H9 (cell line): ENCODE measurements at regions not wholly inside any gene's neighbourhood (a gene's known extent, or its start where the extent isn't known, plus 50 kb on each side); places are given as distances from the start of the nearest gene placed in this dataset.

Experiments used
- DNase-seq: peaks from one replicate; pipeline ENCODE4 v3.0.0-alpha.2; 2017
- H2AFZ ChIP-seq: one replicate; pipeline ENCODE4 v1.6.1; 2013; ENCODE audit warnings: mild to moderate bottlenecking, low read length, control low read depth, moderate library complexity
- H2AK5ac ChIP-seq: 2 replicates; pipeline ENCODE4 v1.6.1; 2013; ENCODE audit warnings: low read length, control low read depth, mixed read lengths; ENCODE audit not compliant: insufficient read length
- H2BK120ac ChIP-seq: one replicate; pipeline ENCODE4 v1.6.1; 2013; ENCODE audit warnings: low read depth, mild to moderate bottlenecking, low read length, control low read depth, inconsistent platforms; ENCODE audit not compliant: poor library complexity, severe bottlenecking
- H2BK12ac ChIP-seq: 2 replicates; pipeline ENCODE4 v1.6.1; 2013; ENCODE audit warnings: low read length, control low read depth, mixed read lengths, low read depth; ENCODE audit not compliant: insufficient read length
- H2BK15ac ChIP-seq: 2 replicates; pipeline ENCODE4 v1.6.1; 2013; ENCODE audit warnings: low read depth, low read length, control low read depth
- H2BK20ac ChIP-seq: one replicate; pipeline ENCODE4 v1.6.1; 2013; ENCODE audit warnings: low read depth, mild to moderate bottlenecking, low read length, control low read depth, inconsistent platforms; ENCODE audit not compliant: poor library complexity, severe bottlenecking
- H2BK5ac ChIP-seq: 2 replicates; pipeline ENCODE4 v1.6.1; 2013; ENCODE audit warnings: low read length, control low read depth, mixed read lengths; ENCODE audit not compliant: insufficient read length
- H3K14ac ChIP-seq: 2 replicates; pipeline ENCODE4 v1.6.1; 2013; ENCODE audit warnings: low read length, control low read depth; ENCODE audit not compliant: insufficient read depth
- H3K18ac ChIP-seq: 2 replicates; pipeline ENCODE4 v1.6.1; 2013; ENCODE audit warnings: low read depth, mild to moderate bottlenecking, mixed read lengths, low read length, control low read depth; ENCODE audit not compliant: insufficient read length
- H3K23ac ChIP-seq: 2 replicates; pipeline ENCODE4 v1.6.1; 2013; ENCODE audit warnings: low read length, control low read depth, mixed read lengths, low read depth; ENCODE audit not compliant: insufficient read length
- H3K23me2 ChIP-seq: 2 replicates; pipeline ENCODE4 v1.6.1; 2013; ENCODE audit warnings: low read depth, mild to moderate bottlenecking, mixed read lengths, low read length, control low read depth; ENCODE audit not compliant: insufficient read length, poor library complexity, severe bottlenecking
- H3K27ac ChIP-seq: 2 replicates; pipeline ENCODE4 v1.5.1; 2013; ENCODE audit warnings: low read length, control low read depth, mixed read lengths, low read depth; ENCODE audit not compliant: insufficient read length
- H3K27me3 ChIP-seq: 2 replicates; pipeline ENCODE4 v1.6.1; 2013; ENCODE audit warnings: low read length, control low read depth, inconsistent platforms; ENCODE audit not compliant: insufficient read depth
- H3K4ac ChIP-seq: 2 replicates; pipeline ENCODE4 v1.6.1; 2013; ENCODE audit warnings: low read depth, mild to moderate bottlenecking, control low read depth, inconsistent platforms, low read length, moderate library complexity
- H3K4me1 ChIP-seq: 2 replicates; pipeline ENCODE4 v1.6.1; 2013; ENCODE audit warnings: low read length, control low read depth, inconsistent platforms; ENCODE audit not compliant: insufficient read depth
- H3K4me2 ChIP-seq: 2 replicates; pipeline ENCODE4 v1.6.1; 2013; ENCODE audit warnings: low read length, control low read depth, mixed read lengths; ENCODE audit not compliant: insufficient read length, insufficient read depth
- H3K56ac ChIP-seq: 2 replicates; pipeline ENCODE4 v1.6.1; 2013; ENCODE audit warnings: low read depth, mild to moderate bottlenecking, mixed read lengths, low read length, control low read depth; ENCODE audit not compliant: insufficient read length
- H3K79me1 ChIP-seq: 2 replicates; pipeline ENCODE4 v1.6.1; 2013; ENCODE audit warnings: low read depth, mild to moderate bottlenecking, moderate library complexity, low read length, control low read depth, inconsistent platforms; ENCODE audit not compliant: insufficient read depth, poor library complexity, severe bottlenecking
- H3K79me2 ChIP-seq: 2 replicates; pipeline ENCODE4 v1.6.1; 2013; ENCODE audit warnings: low read length, control low read depth, inconsistent platforms; ENCODE audit not compliant: insufficient read depth
- H3K9ac ChIP-seq: 2 replicates; pipeline ENCODE4 v1.6.1; 2013; ENCODE audit warnings: low read length, control low read depth, mixed read lengths; ENCODE audit not compliant: insufficient read length; ENCODE audit errors: extremely low read depth
- H3K9me3 ChIP-seq: one replicate; pipeline ENCODE4 v1.6.1; 2013; ENCODE audit warnings: low read depth, low read length, inconsistent platforms; ENCODE audit not compliant: control insufficient read depth
- H3T11ph ChIP-seq: one replicate; pipeline ENCODE4 v1.6.1; 2013; ENCODE audit warnings: mild to moderate bottlenecking, low read length, control low read depth, inconsistent platforms
- H4K20me1 ChIP-seq: one replicate; pipeline ENCODE4 v1.6.1; 2013; ENCODE audit not compliant: control insufficient read depth, insufficient read length, insufficient read depth
- H4K5ac ChIP-seq: 2 replicates; pipeline ENCODE4 v1.6.1; 2013; ENCODE audit warnings: low read depth, mild to moderate bottlenecking, mixed read lengths, low read length, control low read depth; ENCODE audit not compliant: insufficient read length
- H4K8ac ChIP-seq: replicated peaks from 2 replicates; pipeline ENCODE4 v1.6.1; 2013; ENCODE audit warnings: low read length, control low read depth, mixed read lengths, low read depth; ENCODE audit not compliant: insufficient read length
- H4K91ac ChIP-seq: 2 replicates; pipeline ENCODE4 v1.6.1; 2013; ENCODE audit warnings: low read depth, mild to moderate bottlenecking, moderate library complexity, mixed read lengths, low read length, control low read depth; ENCODE audit not compliant: insufficient read length
- H3K27ac Mint-ChIP-seq, 3 experiments: 2 replicates in 2 of 3; 3 replicates in 1 of 3; pipeline ENCODE4 v1.8.0; 2020 to 2021; ENCODE audit warnings: mixed read lengths in 3 of 3, mild to moderate bottlenecking in 1 of 3, moderate library complexity in 1 of 3
- H3K27me3 Mint-ChIP-seq: 2 replicates; pipeline ENCODE4 v1.8.0; 2021; ENCODE audit warnings: low read depth, mild to moderate bottlenecking, moderate library complexity, mixed read lengths
- H3K36me3 Mint-ChIP-seq, 3 experiments: 2 replicates in 2 of 3; 3 replicates in 1 of 3; pipeline ENCODE4 v1.8.0; 2020 to 2021; ENCODE audit warnings: low read depth in 3 of 3, mixed read lengths in 3 of 3; ENCODE audit not compliant: insufficient read depth in 1 of 3
- H3K4me1 Mint-ChIP-seq, 2 experiments: 2 replicates each; pipeline ENCODE4 v1.8.0; 2020; ENCODE audit warnings: mixed read lengths in 2 of 2
- H3K4me3 Mint-ChIP-seq, 2 experiments: 2 replicates in 1 of 2; 3 replicates in 1 of 2; pipeline ENCODE4 v1.8.0; 2020 to 2021; ENCODE audit warnings: mild to moderate bottlenecking in 2 of 2, mixed read lengths in 2 of 2, moderate library complexity in 1 of 2
- H3K9me3 Mint-ChIP-seq, 2 experiments: 2 replicates in 1 of 2; 3 replicates in 1 of 2; pipeline ENCODE4 v1.8.0; 2020; ENCODE audit warnings: mild to moderate bottlenecking in 2 of 2, mixed read lengths in 2 of 2, moderate library complexity in 1 of 2
- CTCF ChIP-seq: fragments of 200-600 bp; sonication (generic); conservative IDR thresholded peaks from 3 replicates; pipeline ENCODE4 v1.8.0; 2021; ENCODE audit warnings: antibody characterized with exemption, mild to moderate bottlenecking
- WGBS: extraction: QIAGEN DNeasy Blood & Tissue Kit; methylation state at CpG from one replicate; pipeline ENCODE4 v1.1.7; 2013; ENCODE audit warnings: missing lambda C conversion rate, low lambda C conversion rate, mixed read lengths; ENCODE audit not compliant: insufficient read length; ENCODE audit errors: extremely low coverage; 5-methylcytosine and 5-hydroxymethylcytosine counted together

DNA sequence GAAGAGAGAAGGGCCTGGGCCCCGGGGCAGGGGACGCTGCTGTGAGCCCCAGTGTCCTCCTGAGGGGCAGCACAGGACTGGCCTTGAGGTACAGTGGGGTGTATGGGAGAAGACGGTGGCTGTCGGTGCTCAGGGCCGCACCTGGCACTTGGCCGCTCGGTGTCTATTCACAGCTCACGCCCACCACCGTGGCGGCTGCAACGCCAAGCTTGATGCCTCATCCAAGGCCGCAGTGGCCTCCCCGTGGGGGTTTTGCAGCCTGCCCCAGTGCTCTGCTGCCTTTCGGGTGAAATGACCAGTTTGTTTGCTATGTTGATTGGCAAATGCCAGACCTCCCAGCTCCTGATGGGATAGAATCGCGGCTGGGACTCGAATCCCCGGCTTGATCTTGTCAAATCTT is 79.5 kb upstream of the SLCO4A1 start:
- Histone ChIP-seq H3K56ac (no peak overlapping the region), H3K4ac (no peak overlapping the region), H3T11ph (no peak overlapping the region), H3K4me1 (no peaks in the 10 kb centered on the region), H2AFZ (no peak overlapping the region), H2BK20ac (no peak overlapping the region), H3K23me2 (no peaks in the 10 kb centered on the region), H2BK12ac (no peak overlapping the region), H4K5ac (no peak overlapping the region), H3K18ac (no peak overlapping the region), H3K27me3 (no peaks in the 10 kb centered on the region), H3K9ac (no peak overlapping the region), H3K9me3 (no peaks in the 10 kb centered on the region), H4K20me1 (no peaks in the 10 kb centered on the region), H4K8ac (no peak overlapping the region), H3K27ac (no peak overlapping the region), H2BK120ac (no peak overlapping the region), H2BK15ac (no peak overlapping the region), H3K79me2 (no peaks in the 10 kb centered on the region), H3K14ac (no peak overlapping the region), H4K91ac (no peak overlapping the region), H3K23ac (no peak overlapping the region), H2AK5ac (no peak overlapping the region), H2BK5ac (no peak overlapping the region), H3K79me1 (no peaks in the 10 kb centered on the region), H3K4me2 (no peak overlapping the region)
- H3K27me3 Mint-ChIP-seq = no peaks in the 10 kb centered on the region; the same call in 1 of the 2 replicates
- no peak overlapping the region for H3K27ac Mint-ChIP-seq
- no peak overlapping the region for H3K4me3 Mint-ChIP-seq
- no peak for DNase-seq
- no CpG with 5 or more reads among the region's 18 CpGs for WGBS
- H3K36me3 Mint-ChIP-seq = no peaks in the 10 kb centered on the region
- H3K9me3 Mint-ChIP-seq = no peaks in the 10 kb centered on the region
- peaks cover 0 to 21% of the 10 kb centered on the region in 2 experiments; a peak in 2 of 4 replicates for H3K4me1 Mint-ChIP-seq
- no peak for TF ChIP-seq CTCF
